Mucosa of rectum (tissue), 2 donors: ENCODE measurements at regions not wholly inside any gene's neighbourhood (a gene's known extent, or its start where the extent isn't known, plus 50 kb on each side); places are given as distances from the start of the nearest gene placed in this dataset.
"Not testable (repeated sequence)": the region's sequence is repeated elsewhere in the genome, so short reads cannot be mapped to it uniquely, and the experiment has no call there.

Experiments used
- H3K27ac ChIP-seq, 2 donors: one replicate each; pipeline ENCODE4 v1.7.0; 2013; ENCODE audit warnings: inconsistent platforms in 2 of 2, low read depth in 2 of 2, low read length in 2 of 2
- H3K27me3 ChIP-seq, 2 donors: one replicate each; pipeline ENCODE4 v1.7.0; 2013; ENCODE audit warnings: low read length in 2 of 2; ENCODE audit not compliant: control insufficient read depth in 2 of 2, insufficient read depth in 2 of 2
- H3K36me3 ChIP-seq, 2 donors: one replicate each; pipeline ENCODE4 v1.7.0; 2013; ENCODE audit warnings: low read length in 2 of 2; ENCODE audit not compliant: control insufficient read depth in 2 of 2, insufficient read depth in 2 of 2
- H3K4me1 ChIP-seq, 2 donors: one replicate each; pipeline ENCODE4 v1.7.0; 2013; ENCODE audit warnings: low read length in 2 of 2, mild to moderate bottlenecking in 1 of 2; ENCODE audit not compliant: control insufficient read depth in 2 of 2, insufficient read depth in 2 of 2
- H3K4me3 ChIP-seq, 2 donors: one replicate each; pipeline ENCODE4 v1.7.0; 2013; ENCODE audit warnings: low read length in 2 of 2
- H3K9ac ChIP-seq, 2 donors: one replicate each; pipeline ENCODE4 v1.7.0; 2013; ENCODE audit warnings: low read length in 2 of 2, low read depth in 1 of 2, mild to moderate bottlenecking in 1 of 2
- H3K9me3 ChIP-seq, 2 donors: one replicate each; pipeline ENCODE4 v1.7.0; 2013; ENCODE audit warnings: low read length in 2 of 2; ENCODE audit not compliant: control insufficient read depth in 2 of 2
- donor health status: healthy.
- donor health status: Normal muscosa, but diverticular disease.

DNA sequence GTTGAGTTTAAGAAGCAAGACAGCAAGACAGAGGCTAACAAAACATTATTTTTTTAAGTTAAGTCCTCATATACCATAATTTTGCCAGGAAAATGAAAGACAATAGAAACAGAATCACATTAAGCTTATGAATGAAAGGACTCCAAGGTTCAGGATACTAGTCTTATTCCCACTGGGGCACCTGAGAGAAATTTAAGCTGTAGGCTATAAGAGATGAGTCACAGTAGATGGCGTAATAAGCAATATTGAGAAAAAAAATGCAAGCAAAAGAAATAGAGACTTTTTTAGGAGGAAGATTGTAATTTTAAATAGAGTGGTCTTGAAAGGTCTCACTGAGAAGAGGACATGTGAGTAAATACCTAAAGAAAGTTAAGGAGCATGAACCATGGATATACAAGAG lies 57.1 kb upstream of the KIF2B start:
- Histone ChIP-seq H3K4me3 (no peak overlapping the region), H3K36me3 (no peaks in the 10 kb centered on the region), H3K27me3 (no peaks in the 10 kb centered on the region), H3K9me3 (peaks cover 0 to 5% of the 10 kb centered on the region in 2 donors), H3K4me1 (no peaks in the 10 kb centered on the region), H3K27ac (no peak overlapping the region), H3K9ac (no peak overlapping the region)

- H3K4me3 ChIP-seq = no peak overlapping the region
- peaks cover 0 to 5% of the 10 kb centered on the region in 2 donors for H3K9me3 ChIP-seq
Observed at GRCh38 chr17:53765129-53765528, 57.6 kb upstream of the KIF2B start.

DNA sequence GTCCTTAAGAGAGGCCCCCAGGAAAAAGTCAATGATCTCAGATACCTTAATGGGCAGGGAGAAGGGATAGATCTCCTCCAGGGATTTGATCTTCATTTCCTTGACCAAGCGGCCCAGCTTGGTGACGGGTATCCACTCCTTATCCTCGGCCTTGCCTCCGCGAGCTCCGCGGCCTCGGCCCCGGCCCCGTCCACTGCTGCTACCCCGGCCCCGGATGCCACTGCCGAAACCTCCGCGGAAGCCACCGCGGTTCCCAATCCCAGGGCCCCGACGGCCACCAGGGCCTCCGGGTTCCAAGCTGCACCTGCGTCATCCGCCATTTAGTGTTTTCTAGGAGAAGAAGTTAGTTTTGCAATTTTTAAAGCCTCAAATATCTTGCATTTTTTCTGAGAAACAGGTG lies 65.2 kb upstream of the KIF2B start:
- Histone ChIP-seq H3K36me3 (no peaks in the 10 kb centered on the region), H3K4me3 (no peak overlapping the region), H3K9me3 (no peaks in the 10 kb centered on the region), H3K27ac (no peak overlapping the region), H3K4me1 (no peaks in the 10 kb centered on the region), H3K27me3 (no peaks in the 10 kb centered on the region), H3K9ac (no peak overlapping the region)

More at GRCh38 chr17:53765129-53765528, 57.6 kb upstream of the KIF2B start:
- Histone ChIP-seq H3K9ac (no peak overlapping the region), H3K27me3 (no peaks in the 10 kb centered on the region), H3K4me1 (no peaks in the 10 kb centered on the region), H3K36me3 (no peaks in the 10 kb centered on the region), H3K27ac (no peak overlapping the region)

DNA sequence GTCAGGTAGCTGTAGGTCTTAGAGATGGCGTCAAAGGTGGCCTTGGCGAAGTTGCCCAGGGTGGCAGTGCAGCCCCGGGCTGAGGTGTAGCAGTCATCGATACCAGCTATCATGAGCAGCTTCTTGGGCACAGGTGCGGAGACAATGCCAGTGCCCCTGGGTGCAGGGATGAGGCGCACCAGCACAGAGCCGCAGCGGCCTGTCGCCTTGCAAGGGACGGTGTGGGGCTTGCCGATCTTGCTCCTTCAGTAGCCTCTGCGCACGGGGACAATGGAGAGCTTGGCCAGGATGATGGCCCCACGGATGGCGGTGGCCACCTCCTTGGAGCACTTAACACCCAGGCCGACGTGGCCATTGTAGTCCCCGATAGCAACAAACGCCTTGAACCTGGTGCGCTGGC lies 65.6 kb upstream of the KIF2B start:
- not testable (repeated sequence) for H3K27me3 ChIP-seq, H3K4me3 ChIP-seq, H3K27ac ChIP-seq, H3K36me3 ChIP-seq, H3K9ac ChIP-seq, H3K9me3 ChIP-seq, H3K4me1 ChIP-seq

- no peaks in the 10 kb centered on the region for H3K4me1 ChIP-seq
- no peaks in the 10 kb centered on the region for H3K9me3 ChIP-seq
- H3K4me3 ChIP-seq = no peak overlapping the region
- no peak overlapping the region for H3K27ac ChIP-seq
- no peaks in the 10 kb centered on the region for H3K27me3 ChIP-seq
- no peak overlapping the region for H3K9ac ChIP-seq
- no peaks in the 10 kb centered on the region for H3K36me3 ChIP-seq
Observed at GRCh38 chr17:53749178-53749577, 73.5 kb upstream of the KIF2B start.

- not testable (repeated sequence) for H3K27me3 ChIP-seq, H3K4me3 ChIP-seq, H3K9me3 ChIP-seq, H3K36me3 ChIP-seq, H3K4me1 ChIP-seq, H3K27ac ChIP-seq, H3K9ac ChIP-seq
Observed at GRCh38 chr17:53748159-53748820, 74.4 kb upstream of the KIF2B start.

DNA sequence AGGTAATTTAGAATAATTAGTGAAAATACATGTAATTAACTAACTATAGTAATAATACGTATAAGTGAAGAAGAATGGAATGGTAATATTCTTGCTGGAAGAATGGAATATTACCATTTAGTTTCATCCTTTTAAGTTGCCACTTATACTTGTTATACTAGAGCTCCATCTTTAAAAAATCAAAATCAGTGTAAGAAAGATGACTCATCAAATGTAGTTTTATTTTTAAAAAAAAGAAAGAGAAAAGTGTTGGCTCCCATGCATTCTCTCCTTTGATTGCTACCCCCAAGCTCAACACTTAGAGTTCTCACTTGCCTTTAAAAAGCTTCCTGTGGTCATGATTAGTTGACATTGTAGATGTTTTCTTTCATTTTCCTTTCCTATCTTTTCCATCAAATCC lies 82.4 kb upstream of the KIF2B start:
- Histone ChIP-seq H3K4me1 (no peaks in the 10 kb centered on the region), H3K27ac (no peak overlapping the region), H3K27me3 (no peaks in the 10 kb centered on the region), H3K4me3 (no peak overlapping the region), H3K9ac (no peak overlapping the region), H3K36me3 (no peaks in the 10 kb centered on the region), H3K9me3 (no peaks in the 10 kb centered on the region)

DNA sequence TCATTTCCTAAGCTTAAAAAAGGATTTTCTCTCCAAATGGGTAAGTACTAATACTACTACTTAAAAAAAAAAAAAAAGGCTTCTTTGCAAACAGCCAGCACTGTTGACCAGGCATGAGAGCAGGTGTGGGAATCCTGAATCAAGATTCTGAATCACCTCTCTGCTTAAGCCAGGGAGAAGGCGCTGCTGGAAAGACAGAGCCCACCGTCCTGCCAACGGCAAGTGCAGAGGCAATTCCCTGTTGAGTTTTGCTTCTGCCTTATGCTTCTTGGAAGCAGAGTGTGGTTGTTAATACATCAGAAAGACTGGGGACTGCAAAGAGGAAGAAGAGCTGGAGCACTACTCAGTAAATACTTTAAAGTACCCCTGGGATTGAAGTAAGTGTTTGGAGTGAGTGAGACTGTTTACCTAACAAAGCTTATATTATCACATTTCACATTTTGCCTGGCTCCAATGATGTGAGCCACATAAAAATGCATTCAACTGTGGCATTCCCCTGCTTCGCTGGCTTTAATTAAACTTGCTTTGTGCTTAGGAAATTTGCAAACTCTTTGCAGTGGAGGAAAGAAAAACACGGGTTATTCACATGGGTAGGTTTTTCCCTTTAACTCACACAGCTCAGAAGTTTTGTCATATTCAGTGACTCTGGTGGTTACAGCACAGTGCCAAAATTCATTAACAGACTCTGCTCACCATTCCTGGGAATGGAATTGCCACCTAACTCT lies 86.0 kb upstream of the KIF2B start:
- H3K27ac ChIP-seq = no peak overlapping the region
- H3K9ac ChIP-seq = no peak overlapping the region
- no peaks in the 10 kb centered on the region for H3K4me1 ChIP-seq
- no peaks in the 10 kb centered on the region for H3K36me3 ChIP-seq
- no peaks in the 10 kb centered on the region for H3K9me3 ChIP-seq
- no peaks in the 10 kb centered on the region for H3K27me3 ChIP-seq
- no peak overlapping the region for H3K4me3 ChIP-seq

- Histone ChIP-seq H3K27ac (no peak overlapping the region), H3K27me3 (no peaks in the 10 kb centered on the region), H3K9me3 (peaks cover 0 to 7% of the 10 kb centered on the region in 2 donors), H3K36me3 (no peaks in the 10 kb centered on the region), H3K4me1 (no peaks in the 10 kb centered on the region), H3K4me3 (no peak overlapping the region), H3K9ac (no peak overlapping the region)
Observed at GRCh38 chr17:53724726-53725125, 98.0 kb upstream of the KIF2B start.

DNA sequence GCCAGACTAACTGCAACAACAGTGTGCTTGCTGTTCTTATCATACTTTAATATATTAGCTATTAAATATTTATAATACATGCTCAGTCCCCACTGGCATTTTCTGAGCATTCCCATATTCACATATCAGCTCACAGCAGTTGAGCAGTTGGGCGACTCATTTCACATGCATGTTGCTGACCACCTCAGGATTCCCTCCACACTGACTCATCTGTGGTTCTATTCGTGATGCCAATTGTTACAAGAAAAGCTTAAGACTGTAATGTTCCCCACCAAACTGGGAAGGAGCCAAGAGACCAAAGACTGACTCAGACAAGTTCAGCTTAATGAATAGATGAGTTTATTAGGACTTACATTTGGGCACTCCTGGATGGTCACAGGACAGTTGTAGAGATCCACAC lies 100.3 kb upstream of the KIF2B start:
- H3K9me3 ChIP-seq = peaks cover 0 to 7% of the 10 kb centered on the region in 2 donors
- no peak overlapping the region for H3K4me3 ChIP-seq
- H3K4me1 ChIP-seq = no peaks in the 10 kb centered on the region
- no peak overlapping the region for H3K27ac ChIP-seq
- H3K27me3 ChIP-seq = no peaks in the 10 kb centered on the region
- no peak overlapping the region for H3K9ac ChIP-seq
- H3K36me3 ChIP-seq = no peaks in the 10 kb centered on the region
